ENCODE measurements at regions not wholly inside any gene's neighbourhood (a gene's known extent, or its start where the extent isn't known, plus 50 kb on each side); places are given as distances from the start of the nearest gene placed in this dataset.

DNA sequence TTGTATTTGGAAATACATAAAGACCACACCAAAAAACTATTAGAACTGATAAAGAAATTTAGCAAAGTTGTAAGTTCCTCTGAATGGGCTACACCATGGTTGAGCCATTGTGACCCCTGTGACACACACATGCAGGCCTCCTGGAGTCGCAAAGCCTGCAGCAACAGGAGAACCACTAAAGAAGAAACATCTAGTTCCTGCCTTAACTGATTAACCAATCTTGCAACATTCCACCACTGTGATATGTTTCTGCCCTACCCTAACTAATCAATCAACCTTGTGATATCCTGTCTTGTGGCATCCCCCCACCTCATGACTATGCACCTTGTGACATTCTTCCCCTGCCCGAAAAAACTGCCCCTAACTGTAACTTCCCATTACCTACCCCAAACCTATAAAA is 401.8 kb downstream of the PRDM5 start:
- Histone ChIP-seq H4K20me1 (ENCODE audit: insufficient read depth, low read length) (no peaks in the 10 kb centered on the region), H3K27ac (ENCODE audit: insufficient read depth, low read length) (no peak overlapping the region), H3K56ac (ENCODE audit: extremely low read depth, insufficient read depth, low read length) (no peak overlapping the region), H2BK20ac (ENCODE audit: low read depth, low read length) (no peak overlapping the region), H2AK9ac (replicated peaks; ENCODE audit: low read depth, low read length, poor library complexity) (no peak overlapping the region), H3K27me3 (ENCODE audit: control insufficient read depth, insufficient read depth, low read length) (no peaks in the 10 kb centered on the region), H3K14ac (replicated peaks; ENCODE audit: low read depth, low read length) (no peak overlapping the region), H2BK5ac (ENCODE audit: low read depth, low read length, poor library complexity, severe bottlenecking) (no peak overlapping the region), H3K9me3 (ENCODE audit: control insufficient read depth, insufficient read depth, low read length) (no peaks in the 10 kb centered on the region), H2BK120ac (ENCODE audit: low read depth, low read length) (no peak overlapping the region), H2AFZ (replicated peaks; ENCODE audit: low read length, poor library complexity) (no peak overlapping the region), H2AK5ac (ENCODE audit: low read depth, low read length) (no peak overlapping the region), H3K36me3 (ENCODE audit: control insufficient read depth, insufficient read depth, low read length) (no peaks in the 10 kb centered on the region), H3K4ac (ENCODE audit: low read depth, low read length) (no peak overlapping the region), H3K9me1 (ENCODE audit: insufficient read depth, low read length) (no peaks in the 10 kb centered on the region), H3K79me1 (ENCODE audit: low read depth in 1 of 2, low read length in 2 of 2) (no peaks in the 10 kb centered on the region), H3K23ac (ENCODE audit: low read depth, low read length) (no peak overlapping the region), H3K4me2 (ENCODE audit: low read depth, low read length) (no peak overlapping the region), H3K9ac (ENCODE audit: low read depth, low read length) (no peak overlapping the region), H3K4me1 (ENCODE audit: control insufficient read depth, insufficient read depth, low read length) (no peaks in the 10 kb centered on the region), H4K8ac (ENCODE audit: low read depth in 2 of 2, low read length in 2 of 2) (no peak overlapping the region), H4K91ac (ENCODE audit: insufficient read depth, low read depth, low read length) (no peak overlapping the region), H4K5ac (ENCODE audit: low read depth, low read length) (no peak overlapping the region), H3K18ac (ENCODE audit: low read depth, low read length) (no peak overlapping the region), H2BK15ac (ENCODE audit: low read depth, low read length) (no peak overlapping the region), H3K4me3 (ENCODE audit: insufficient read depth, low read depth, low read length) (no peak overlapping the region)
- ATAC-seq (ENCODE audit: low read depth) (no peak), DNase-seq (no peak)
- TF ChIP-seq CEBPB (IDR thresholded peaks at IDR 0.05; ENCODE audit: low read depth, low read length) = no peak
- no peak for TF ChIP-seq NFE2L2 (IDR thresholded peaks at IDR 0.05; ENCODE audit: low read depth, low read length)
- TF ChIP-seq, protein P1, sequence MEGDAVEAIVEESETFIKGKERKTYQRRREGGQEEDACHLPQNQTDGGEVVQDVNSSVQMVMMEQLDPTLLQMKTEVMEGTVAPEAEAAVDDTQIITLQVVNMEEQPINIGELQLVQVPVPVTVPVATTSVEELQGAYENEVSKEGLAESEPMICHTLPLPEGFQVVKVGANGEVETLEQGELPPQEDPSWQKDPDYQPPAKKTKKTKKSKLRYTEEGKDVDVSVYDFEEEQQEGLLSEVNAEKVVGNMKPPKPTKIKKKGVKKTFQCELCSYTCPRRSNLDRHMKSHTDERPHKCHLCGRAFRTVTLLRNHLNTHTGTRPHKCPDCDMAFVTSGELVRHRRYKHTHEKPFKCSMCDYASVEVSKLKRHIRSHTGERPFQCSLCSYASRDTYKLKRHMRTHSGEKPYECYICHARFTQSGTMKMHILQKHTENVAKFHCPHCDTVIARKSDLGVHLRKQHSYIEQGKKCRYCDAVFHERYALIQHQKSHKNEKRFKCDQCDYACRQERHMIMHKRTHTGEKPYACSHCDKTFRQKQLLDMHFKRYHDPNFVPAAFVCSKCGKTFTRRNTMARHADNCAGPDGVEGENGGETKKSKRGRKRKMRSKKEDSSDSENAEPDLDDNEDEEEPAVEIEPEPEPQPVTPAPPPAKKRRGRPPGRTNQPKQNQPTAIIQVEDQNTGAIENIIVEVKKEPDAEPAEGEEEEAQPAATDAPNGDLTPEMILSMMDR (conservative IDR thresholded peaks at IDR 0.05; ENCODE audit: low read depth, low read length) = no peak
- no peak for TF ChIP-seq FOS (IDR thresholded peaks at IDR 0.05; ENCODE audit: low read depth, low read length)
- no peak for TF ChIP-seq RCOR1 (IDR thresholded peaks at IDR 0.05; ENCODE audit: insufficient replicate concordance, low read length)
- TF ChIP-seq RAD21 (IDR thresholded peaks at IDR 0.05; ENCODE audit: low read length) = no peak
- BruUV-seq (replicated peaks) = no TSS peak
- in situ Hi-C loops (cut with MboI; ENCODE audit: low sequenced_read_pairs) (no loop called here), dilution Hi-C loops (cut with HindIII; ENCODE audit: low sequenced_read_pairs, unreplicated experiment) (no loop called here), intact Hi-C loops (cut with micrococcal nuclease) (no loop called here)
- POLR2A ChIA-PET (ENCODE audit: unreplicated experiment) = no interaction called here
- WGBS, 2 experiments (ENCODE audit: extremely low coverage in 2 of 2, insufficient read length in 1 of 2) = 67% methylated on average over 1 of the region's 2 CpGs; no CpG with 5 or more reads in 1 of the 2 experiments
- CTCF ChIA-PET = no interaction called here

Data from IMR-90 (cell line).